GM10266 (cell line): ENCODE measurements at regions not wholly inside any gene's neighbourhood (a gene's known extent, or its start where the extent isn't known, plus 50 kb on each side); places are given as distances from the start of the nearest gene placed in this dataset.
"Not testable (repeated sequence)": the region's sequence is repeated elsewhere in the genome, so short reads cannot be mapped to it uniquely, and the experiment has no call there.

ENCODE experiments used
- DNase-seq: peaks from one replicate; pipeline ENCODE4 v3.0.0; 2012; ENCODE audit errors: extremely low spot score
- TF ChIP-seq, protein P1 (sequence below): IDR thresholded peaks from 2 replicates; pipeline ENCODE4 v1.5.1; 2012; ENCODE audit warnings: mild to moderate bottlenecking, low read depth; ENCODE audit not compliant: control insufficient read depth, insufficient read depth; ENCODE audit errors: missing control alignments

DNA sequence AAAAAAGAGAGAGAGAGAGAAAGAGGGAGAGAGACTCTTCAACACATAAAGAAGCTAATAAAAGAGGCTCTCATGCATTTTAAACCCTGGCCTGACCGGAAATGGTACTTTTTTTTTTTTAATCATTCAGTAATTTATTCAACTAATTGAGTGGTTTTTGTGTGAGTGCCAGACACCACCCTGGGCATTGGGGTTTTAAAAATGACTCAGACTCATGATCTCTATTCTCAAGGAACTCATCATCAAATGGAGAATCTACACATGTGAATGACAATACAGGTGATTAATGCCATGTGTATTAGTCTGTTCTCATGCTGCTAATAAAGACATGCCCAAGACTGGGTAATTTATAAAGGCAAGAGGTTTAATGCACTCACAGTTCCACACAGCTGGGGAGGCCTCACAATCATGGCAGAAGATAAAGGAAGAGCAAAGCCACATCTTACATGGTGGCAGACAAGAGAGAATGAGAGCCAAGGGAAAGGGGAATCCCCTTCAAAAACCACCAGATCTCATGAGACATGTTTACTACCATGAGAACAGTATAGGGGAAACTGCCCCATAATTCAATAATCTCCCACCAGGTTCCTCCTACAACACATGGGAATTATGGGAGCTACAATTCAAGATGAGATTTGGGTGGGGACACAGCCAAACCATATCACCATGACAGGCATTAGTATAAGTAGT lies 158.5 kb upstream of the AUTS2 start:
- no peak for DNase-seq
- TF ChIP-seq, protein P1, sequence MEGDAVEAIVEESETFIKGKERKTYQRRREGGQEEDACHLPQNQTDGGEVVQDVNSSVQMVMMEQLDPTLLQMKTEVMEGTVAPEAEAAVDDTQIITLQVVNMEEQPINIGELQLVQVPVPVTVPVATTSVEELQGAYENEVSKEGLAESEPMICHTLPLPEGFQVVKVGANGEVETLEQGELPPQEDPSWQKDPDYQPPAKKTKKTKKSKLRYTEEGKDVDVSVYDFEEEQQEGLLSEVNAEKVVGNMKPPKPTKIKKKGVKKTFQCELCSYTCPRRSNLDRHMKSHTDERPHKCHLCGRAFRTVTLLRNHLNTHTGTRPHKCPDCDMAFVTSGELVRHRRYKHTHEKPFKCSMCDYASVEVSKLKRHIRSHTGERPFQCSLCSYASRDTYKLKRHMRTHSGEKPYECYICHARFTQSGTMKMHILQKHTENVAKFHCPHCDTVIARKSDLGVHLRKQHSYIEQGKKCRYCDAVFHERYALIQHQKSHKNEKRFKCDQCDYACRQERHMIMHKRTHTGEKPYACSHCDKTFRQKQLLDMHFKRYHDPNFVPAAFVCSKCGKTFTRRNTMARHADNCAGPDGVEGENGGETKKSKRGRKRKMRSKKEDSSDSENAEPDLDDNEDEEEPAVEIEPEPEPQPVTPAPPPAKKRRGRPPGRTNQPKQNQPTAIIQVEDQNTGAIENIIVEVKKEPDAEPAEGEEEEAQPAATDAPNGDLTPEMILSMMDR = no peak

GRCh38 chr7:69440976-69441375 lies 157.3 kb upstream of the AUTS2 start:
- TF ChIP-seq, protein P1 = no peak
- no peak for DNase-seq

DNA sequence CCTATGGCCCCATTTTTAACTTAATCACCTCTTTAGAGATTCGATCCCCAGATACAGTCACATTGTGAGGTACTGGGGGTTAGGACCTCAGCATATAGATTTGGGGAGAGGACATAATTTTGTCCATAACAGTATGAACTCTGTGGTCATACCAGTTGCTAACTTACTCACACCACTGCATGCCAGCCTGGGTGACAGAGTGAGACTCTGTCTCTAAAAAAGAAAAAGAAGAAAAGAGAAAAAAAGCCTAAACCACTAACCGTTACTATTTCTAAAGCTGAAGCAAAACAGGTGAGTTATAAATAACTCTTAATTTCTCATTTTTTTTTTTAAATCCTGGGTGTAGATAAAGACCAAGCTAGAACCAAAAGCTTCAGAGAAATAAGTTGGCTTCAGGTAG lies 155.1 kb upstream of the AUTS2 start:
- DNase-seq = no peak
- TF ChIP-seq, protein P1 = no peak

GRCh38 chr7:69445541-69445940 lies 152.7 kb upstream of the AUTS2 start:
- DNase-seq = no peak
- TF ChIP-seq, protein P1 = no peak

DNA sequence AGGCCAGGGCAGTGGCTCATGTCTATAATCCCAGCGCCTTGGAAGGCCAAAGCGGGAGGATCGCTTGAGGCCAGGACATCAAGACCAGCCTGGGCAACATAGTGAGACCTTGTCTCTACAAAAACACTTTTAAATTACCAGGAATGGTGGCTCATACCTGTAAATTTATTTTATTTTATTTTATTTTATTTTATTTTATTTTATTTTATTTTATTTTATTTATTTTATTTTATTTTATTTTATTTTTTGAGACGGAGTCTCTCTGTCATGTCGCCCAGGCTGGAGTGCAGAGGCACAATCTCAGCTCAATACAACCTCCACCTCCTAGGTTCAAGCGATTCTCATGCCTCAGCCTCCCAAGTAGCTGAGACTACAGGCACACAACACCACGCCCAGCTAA lies 152.1 kb upstream of the AUTS2 start:
- not testable (repeated sequence) for DNase-seq

DNA sequence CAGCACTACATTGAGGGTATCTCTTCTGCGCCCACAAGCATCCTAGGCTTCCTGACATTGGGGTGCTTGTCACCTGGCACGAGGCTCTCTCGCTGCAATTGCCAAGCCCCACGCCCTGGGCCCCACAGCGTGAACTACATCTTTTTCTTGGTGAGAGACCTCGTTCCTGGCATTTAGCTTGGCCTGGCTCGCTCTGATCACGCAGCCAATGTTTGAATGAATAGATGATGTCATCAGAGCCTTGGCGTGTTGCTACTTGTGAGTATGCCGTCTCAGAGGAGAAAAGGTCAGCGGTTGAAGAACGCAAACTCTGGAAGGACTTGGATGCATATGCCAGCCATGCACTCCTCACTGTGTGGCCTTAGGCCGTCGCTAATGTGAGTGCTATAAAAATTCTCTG lies 150.2 kb upstream of the AUTS2 start:
- DNase-seq = no peak
- TF ChIP-seq, protein P1 = no peak

DNA sequence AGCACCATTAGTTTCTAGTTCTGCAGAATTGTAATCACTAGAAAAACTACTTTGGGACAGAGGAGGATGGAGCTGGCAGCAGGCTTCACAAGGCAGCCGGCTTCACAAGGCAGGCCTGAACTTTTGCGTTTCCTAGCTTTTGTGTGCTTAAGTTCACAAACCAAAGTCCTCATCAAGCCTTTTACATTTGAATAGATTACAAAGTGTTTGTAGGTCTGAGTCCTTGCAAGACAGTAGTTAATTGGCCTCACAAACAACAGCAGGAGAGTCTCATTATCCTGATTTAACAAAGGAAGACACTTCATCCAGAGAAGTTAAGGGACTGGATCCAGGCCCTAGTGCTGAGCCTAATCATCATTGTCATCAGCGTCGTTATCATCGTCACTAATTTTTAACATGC lies 147.8 kb upstream of the AUTS2 start:
- TF ChIP-seq, protein P1 = no peak
- no peak for DNase-seq

- no peak for DNase-seq
- TF ChIP-seq, protein P1 = no peak
These were observed 146.6 kb upstream of the AUTS2 start for GRCh38 chr7:69451715-69452114.
